ENCODE measurements at regions not wholly inside any gene's neighbourhood (a gene's known extent, or its start where the extent isn't known, plus 50 kb on each side); places are given as distances from the start of the nearest gene placed in this dataset.

DNA sequence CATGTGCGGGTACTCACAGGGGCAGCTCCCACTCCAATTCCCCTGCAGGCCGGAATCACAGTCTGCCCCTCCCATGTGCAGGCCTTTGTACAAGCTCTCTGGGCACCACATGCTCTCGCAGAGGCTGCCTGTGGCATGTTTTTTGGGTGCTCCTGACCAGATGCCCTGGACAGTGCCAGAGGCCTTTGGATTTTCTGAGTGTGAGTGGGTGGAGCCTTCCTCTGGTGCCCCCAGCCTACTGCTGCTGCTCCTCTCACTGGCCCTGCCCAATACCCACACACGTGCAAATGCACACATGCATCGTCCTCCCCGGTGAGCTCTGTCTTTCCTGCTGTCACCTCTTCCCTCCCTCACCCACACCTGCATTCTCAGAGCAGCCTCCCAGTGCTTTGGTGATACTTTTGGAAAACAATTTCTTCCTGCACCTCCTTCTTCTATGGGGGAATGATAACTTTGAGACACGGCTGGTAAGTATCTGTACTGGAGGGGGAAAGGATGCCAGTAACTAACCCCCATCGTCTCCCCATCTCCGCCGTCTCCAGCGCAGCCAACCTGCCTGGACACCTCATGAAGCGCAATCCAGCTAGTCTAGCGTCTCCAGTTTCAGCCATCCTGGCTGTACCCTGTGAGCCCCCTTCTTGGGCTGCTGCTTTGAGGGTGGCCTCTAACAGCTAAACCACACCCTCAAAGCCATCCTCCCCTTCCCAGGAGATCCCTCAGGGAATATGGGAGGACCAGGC lies 229.4 kb upstream of the TOPAZ1 start:
- Histone ChIP-seq H3K4me3 (no peak overlapping the region), H3K9me3 (no peaks in the 10 kb centered on the region), H3K36me3 (no peaks in the 10 kb centered on the region), H3K4me1 (no peaks in the 10 kb centered on the region), H3K27me3 (no peaks in the 10 kb centered on the region), H3K27ac (no peak overlapping the region)
- no peak for DNase-seq (ENCODE audit: extremely low spot score in 2 of 2)
- intact Hi-C loops (cut with DNase I): no loop called here
- TF ChIP-seq POLR2A (IDR thresholded peaks at IDR 0.05) (no peak), POLR2AphosphoS5 (IDR thresholded peaks at IDR 0.05; ENCODE audit: insufficient read depth in 1 of 2, low read depth in 1 of 2) (no peak)
- TF ChIP-seq, protein P1, sequence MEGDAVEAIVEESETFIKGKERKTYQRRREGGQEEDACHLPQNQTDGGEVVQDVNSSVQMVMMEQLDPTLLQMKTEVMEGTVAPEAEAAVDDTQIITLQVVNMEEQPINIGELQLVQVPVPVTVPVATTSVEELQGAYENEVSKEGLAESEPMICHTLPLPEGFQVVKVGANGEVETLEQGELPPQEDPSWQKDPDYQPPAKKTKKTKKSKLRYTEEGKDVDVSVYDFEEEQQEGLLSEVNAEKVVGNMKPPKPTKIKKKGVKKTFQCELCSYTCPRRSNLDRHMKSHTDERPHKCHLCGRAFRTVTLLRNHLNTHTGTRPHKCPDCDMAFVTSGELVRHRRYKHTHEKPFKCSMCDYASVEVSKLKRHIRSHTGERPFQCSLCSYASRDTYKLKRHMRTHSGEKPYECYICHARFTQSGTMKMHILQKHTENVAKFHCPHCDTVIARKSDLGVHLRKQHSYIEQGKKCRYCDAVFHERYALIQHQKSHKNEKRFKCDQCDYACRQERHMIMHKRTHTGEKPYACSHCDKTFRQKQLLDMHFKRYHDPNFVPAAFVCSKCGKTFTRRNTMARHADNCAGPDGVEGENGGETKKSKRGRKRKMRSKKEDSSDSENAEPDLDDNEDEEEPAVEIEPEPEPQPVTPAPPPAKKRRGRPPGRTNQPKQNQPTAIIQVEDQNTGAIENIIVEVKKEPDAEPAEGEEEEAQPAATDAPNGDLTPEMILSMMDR (IDR thresholded peaks at IDR 0.05): no peak

- intact Hi-C loops (cut with DNase I): no loop called here
- Histone ChIP-seq H3K4me3 (no peak overlapping the region), H3K27ac (no peak overlapping the region), H3K9me3 (no peaks in the 10 kb centered on the region), H3K4me1 (no peaks in the 10 kb centered on the region), H3K36me3 (no peaks in the 10 kb centered on the region), H3K27me3 (no peaks in the 10 kb centered on the region)
- DNase-seq (ENCODE audit: extremely low spot score in 2 of 2): no peak
- TF ChIP-seq POLR2AphosphoS5 (IDR thresholded peaks at IDR 0.05; ENCODE audit: insufficient read depth in 1 of 2, low read depth in 1 of 2) (no peak), POLR2A (IDR thresholded peaks at IDR 0.05) (no peak)
- TF ChIP-seq, protein P1 (IDR thresholded peaks at IDR 0.05): no peak
These were observed 227.7 kb upstream of the TOPAZ1 start for GRCh38 chr3:44013967-44014366.

- intact Hi-C loops (cut with DNase I): no loop called here
- Histone ChIP-seq H3K36me3 (no peaks in the 10 kb centered on the region), H3K4me3 (no peak overlapping the region), H3K4me1 (no peaks in the 10 kb centered on the region), H3K27ac (no peak overlapping the region), H3K9me3 (no peaks in the 10 kb centered on the region), H3K27me3 (no peaks in the 10 kb centered on the region)
- DNase-seq (ENCODE audit: extremely low spot score in 2 of 2): no peak
- TF ChIP-seq POLR2AphosphoS5 (IDR thresholded peaks at IDR 0.05; ENCODE audit: insufficient read depth in 1 of 2, low read depth in 1 of 2) (no peak), POLR2A (IDR thresholded peaks at IDR 0.05) (no peak)
- TF ChIP-seq, protein P1 (IDR thresholded peaks at IDR 0.05): no peak
These were observed 226.5 kb upstream of the TOPAZ1 start for GRCh38 chr3:44015170-44015569.

GRCh38 chr3:44016818-44017217 lies 224.9 kb upstream of the TOPAZ1 start:
- intact Hi-C loops (cut with DNase I): no loop called here
- no peaks in the 10 kb centered on the region for H3K27me3 ChIP-seq
- H3K27ac ChIP-seq: no peak overlapping the region
- no peaks in the 10 kb centered on the region for H3K9me3 ChIP-seq
- no peak for DNase-seq (ENCODE audit: extremely low spot score in 2 of 2)
- no peaks in the 10 kb centered on the region for H3K4me1 ChIP-seq
- no peak overlapping the region for H3K4me3 ChIP-seq
- TF ChIP-seq POLR2AphosphoS5 (IDR thresholded peaks at IDR 0.05; ENCODE audit: insufficient read depth in 1 of 2, low read depth in 1 of 2) (no peak), POLR2A (IDR thresholded peaks at IDR 0.05) (no peak)
- TF ChIP-seq, protein P1 (IDR thresholded peaks at IDR 0.05): no peak
- no peaks in the 10 kb centered on the region for H3K36me3 ChIP-seq

DNA sequence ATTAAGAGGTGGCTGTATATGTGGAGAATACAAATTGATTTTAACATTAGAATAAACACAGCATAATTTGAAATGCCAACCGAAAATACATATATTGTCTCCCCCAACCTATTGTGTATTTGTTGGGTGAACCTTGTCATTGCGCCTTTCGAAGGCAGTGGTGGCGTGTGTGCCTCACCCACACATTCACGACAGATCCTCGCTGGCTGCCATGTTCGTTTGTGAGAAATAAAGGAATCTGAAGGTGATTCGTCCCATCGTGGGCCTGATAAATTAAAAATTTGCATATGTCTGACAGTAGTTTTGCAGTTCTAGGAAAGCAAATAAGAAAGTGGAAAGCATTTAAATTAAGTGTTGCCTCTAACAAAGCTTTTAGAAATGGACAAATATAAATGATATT lies 222.8 kb upstream of the TOPAZ1 start:
- H3K4me3 ChIP-seq: no peak overlapping the region
- no peaks in the 10 kb centered on the region for H3K27me3 ChIP-seq
- no peaks in the 10 kb centered on the region for H3K4me1 ChIP-seq
- no peaks in the 10 kb centered on the region for H3K36me3 ChIP-seq
- H3K27ac ChIP-seq: no peak overlapping the region
- no peaks in the 10 kb centered on the region for H3K9me3 ChIP-seq
- no peak for DNase-seq (ENCODE audit: extremely low spot score in 2 of 2)
- intact Hi-C loops (cut with DNase I): no loop called here
- TF ChIP-seq, protein P1 (IDR thresholded peaks at IDR 0.05): no peak
- no peak for TF ChIP-seq POLR2AphosphoS5 (IDR thresholded peaks at IDR 0.05; ENCODE audit: insufficient read depth in 1 of 2, low read depth in 1 of 2)
- no peak for TF ChIP-seq POLR2A (IDR thresholded peaks at IDR 0.05)

All from vagina (tissue), 2 donors.